H1 (cell line): ENCODE measurements at regions not wholly inside any gene's neighbourhood (a gene's known extent, or its start where the extent isn't known, plus 50 kb on each side); places are given as distances from the start of the nearest gene placed in this dataset.

ENCODE experiments used
- CTCF ChIA-PET: fragments of 300-600 bp; sonication (Branson Sonifier 250); formaldehyde crosslinking; loops from one replicate; lab custom pipeline; 2021; ENCODE audit not compliant: partially characterized antibody; lab: Charles Lee
- POLR2A ChIA-PET: fragments of 300-600 bp; sonication (Branson Sonifier 250); formaldehyde crosslinking; loops from one replicate; lab custom pipeline; 2021; ENCODE audit warnings: inconsistent platforms; ENCODE audit not compliant: partially characterized antibody; lab: Charles Lee
- DNase-seq, 2 experiments: peaks; one replicate each; pipeline versions ENCODE4 v3.0.0 to v3.0.0-alpha.2; 2010 to 2022; ENCODE audit warnings: low spot score in 2 of 2, low read depth in 1 of 2, mixed read lengths in 1 of 2
- FAIRE-seq: peaks from 2 replicates; lab custom pipeline; 2011; peaks lifted over from hg19 to GRCh38; lab: Jason Lieb, UNC
- H2AFZ ChIP-seq: 2 replicates; pipeline ENCODE4 v1.8.1; 2012; ENCODE audit warnings: low read length, inconsistent platforms
- H2AK5ac ChIP-seq: 2 replicates; pipeline ENCODE4 v1.6.1; 2013; ENCODE audit warnings: low read depth, low read length
- H2BK120ac ChIP-seq: replicated peaks from 2 replicates; pipeline ENCODE3; 2013; ENCODE audit warnings: low read depth, low read length, inconsistent platforms
- H2BK12ac ChIP-seq: 2 replicates; pipeline ENCODE4 v1.6.1; 2013; ENCODE audit warnings: low read depth, low read length
- H2BK15ac ChIP-seq: 2 replicates; pipeline ENCODE4 v1.6.1; 2013; ENCODE audit warnings: low read length
- H2BK20ac ChIP-seq: 2 replicates; pipeline ENCODE4 v1.6.1; 2013; ENCODE audit warnings: low read length
- H2BK5ac ChIP-seq: 2 replicates; pipeline ENCODE4 v1.6.1; 2013; ENCODE audit warnings: low read depth, low read length
- H3K14ac ChIP-seq: 2 replicates; pipeline ENCODE4 v1.6.1; 2013; ENCODE audit warnings: inconsistent platforms; ENCODE audit not compliant: insufficient read length
- H3K18ac ChIP-seq: 2 replicates; pipeline ENCODE4 v1.6.1; 2013; ENCODE audit warnings: low read length; ENCODE audit errors: extremely low read depth
- H3K23ac ChIP-seq: 2 replicates; pipeline ENCODE4 v1.6.1; 2013; ENCODE audit warnings: inconsistent platforms; ENCODE audit not compliant: insufficient read length
- H3K23me2 ChIP-seq: 2 replicates; pipeline ENCODE4 v1.6.1; 2013; ENCODE audit warnings: low read depth, low read length
- H3K27ac ChIP-seq: 2 replicates; pipeline ENCODE4 v1.6.1; 2011; ENCODE audit warnings: low read depth, low read length, inconsistent platforms
- H3K27me3 ChIP-seq, 4 experiments: replicated peaks in 1 of 4; 1 replicate in 1 of 4; 2 replicates in 3 of 4; pipeline versions ENCODE4 v1.6.1 to v1.8.1; 2011 to 2013; ENCODE audit warnings: low read length in 3 of 4, mild to moderate bottlenecking in 3 of 4, inconsistent platforms in 2 of 4, mixed read lengths in 2 of 4, moderate library complexity in 1 of 4; ENCODE audit not compliant: control insufficient read depth in 3 of 4, insufficient read depth in 3 of 4; ENCODE audit errors: extremely low read depth in 1 of 4
- H3K36me3 ChIP-seq, 4 experiments: 2 replicates each; pipeline versions ENCODE4 v1.6.1 to v1.8.1; 2011 to 2013; ENCODE audit warnings: mild to moderate bottlenecking in 4 of 4, low read length in 3 of 4, moderate library complexity in 2 of 4, control low read depth in 1 of 4, inconsistent platforms in 1 of 4; ENCODE audit not compliant: insufficient read depth in 4 of 4, control insufficient read depth in 2 of 4
- H3K4ac ChIP-seq: replicated peaks from 2 replicates; pipeline ENCODE3; 2013; ENCODE audit warnings: low read length, low read depth, mixed read lengths, inconsistent platforms; ENCODE audit not compliant: insufficient read length
- H3K4me1 ChIP-seq, 4 experiments: replicated peaks in 1 of 4; 1 replicate in 1 of 4; 2 replicates in 3 of 4; pipeline versions ENCODE4 v1.6.1 to v1.8.1; 2011 to 2013; ENCODE audit warnings: low read length in 3 of 4, inconsistent platforms in 2 of 4, mixed read lengths in 1 of 4; ENCODE audit not compliant: insufficient read depth in 4 of 4, control insufficient read depth in 3 of 4
- H3K4me2 ChIP-seq, 2 experiments: 2 replicates each; pipeline versions ENCODE4 v1.6.1 to v1.8.1; 2011 to 2013; ENCODE audit warnings: low read depth in 2 of 2, low read length in 2 of 2, control low read depth in 1 of 2, inconsistent platforms in 1 of 2, mild to moderate bottlenecking in 1 of 2; ENCODE audit not compliant: insufficient read depth in 1 of 2
- H3K4me3 ChIP-seq, 4 experiments: fragments of 200-600, 300-600 bp in 1 of 4; sonication (generic), shearing (Covaris generic), sonication (Bioruptor Twin) in 1 of 4; 2 replicates each; pipeline versions ENCODE4 v1.5.1 to v1.8.1; 2011 to 2016; ENCODE audit warnings: low read length in 4 of 4, low read depth in 3 of 4, control low read depth in 2 of 4, inconsistent platforms in 2 of 4, mild to moderate bottlenecking in 2 of 4, mixed read lengths in 1 of 4, moderate library complexity in 1 of 4; ENCODE audit not compliant: insufficient read depth in 2 of 4; ENCODE audit errors: extremely low read depth in 1 of 4
- H3K56ac ChIP-seq: replicated peaks from 2 replicates; pipeline ENCODE3; 2013; ENCODE audit warnings: low read depth, mild to moderate bottlenecking, mixed read lengths, low read length, inconsistent platforms; ENCODE audit not compliant: insufficient read length
- H3K79me1 ChIP-seq: 2 replicates; pipeline ENCODE4 v1.6.1; 2013; ENCODE audit warnings: low read depth, low read length, control low read depth
- H3K79me2 ChIP-seq, 2 experiments: 2 replicates each; pipeline versions ENCODE4 v1.6.1 to v1.8.1; 2012 to 2013; ENCODE audit warnings: low read length in 2 of 2, mild to moderate bottlenecking in 2 of 2, inconsistent platforms in 1 of 2; ENCODE audit not compliant: insufficient read depth in 2 of 2, control insufficient read depth in 1 of 2
- H3K9ac ChIP-seq, 4 experiments: replicated peaks in 1 of 4; 1 replicate in 1 of 4; 2 replicates in 3 of 4; pipeline versions ENCODE4 v1.6.1 to v1.8.1; 2011 to 2013; ENCODE audit warnings: low read depth in 3 of 4, low read length in 3 of 4, control low read depth in 2 of 4, mild to moderate bottlenecking in 2 of 4, moderate library complexity in 2 of 4, inconsistent platforms in 1 of 4; ENCODE audit errors: extremely low read depth in 1 of 4
- H3K9me3 ChIP-seq, 2 experiments: 2 replicates each; pipeline versions ENCODE4 v1.6.1 to v1.8.1; 2012 to 2013; ENCODE audit warnings: mild to moderate bottlenecking in 2 of 2, moderate library complexity in 2 of 2, control low read depth in 1 of 2, inconsistent platforms in 1 of 2, low read depth in 1 of 2, low read length in 1 of 2, mixed read lengths in 1 of 2; ENCODE audit not compliant: insufficient read depth in 2 of 2
- H4K20me1 ChIP-seq, 2 experiments: replicated peaks in 1 of 2; 2 replicates each; pipeline versions ENCODE3 to v1.8.1; 2011 to 2013; ENCODE audit warnings: inconsistent platforms in 2 of 2, low read length in 2 of 2, mild to moderate bottlenecking in 1 of 2; ENCODE audit not compliant: insufficient read depth in 2 of 2, control insufficient read depth in 1 of 2
- H4K5ac ChIP-seq: 2 replicates; pipeline ENCODE4 v1.6.1; 2013; ENCODE audit warnings: low read length, low read depth, mixed read lengths, inconsistent platforms; ENCODE audit not compliant: insufficient read length
- H4K8ac ChIP-seq: 2 replicates; pipeline ENCODE4 v1.8.0; 2013; ENCODE audit warnings: mild to moderate bottlenecking, moderate library complexity, low read length, inconsistent platforms; ENCODE audit not compliant: insufficient read depth; ENCODE audit errors: extremely low read depth
- H4K91ac ChIP-seq: replicated peaks from 2 replicates; pipeline ENCODE3; 2013; ENCODE audit warnings: low read length, mixed read lengths, inconsistent platforms; ENCODE audit not compliant: insufficient read length
- BRCA1 ChIP-seq: IDR thresholded peaks from 2 replicates; pipeline ENCODE4 v1.6.1; 2012; ENCODE audit warnings: low read depth, low read length, improper control_type of control experiment
- CTCF ChIP-seq, 3 experiments: IDR thresholded peaks; 1 replicate in 2 of 3; 2 replicates in 1 of 3; pipeline versions ENCODE4 v1.5.1 to v1.6.1; 2011; ENCODE audit warnings: low read length in 3 of 3, mild to moderate bottlenecking in 3 of 3, inconsistent platforms in 2 of 3, low read depth in 1 of 3, moderate library complexity in 1 of 3; ENCODE audit not compliant: insufficient read depth in 1 of 3; ENCODE audit errors: control extremely low read depth in 1 of 3
- POLR2A ChIP-seq, 2 experiments: IDR thresholded peaks; 1 replicate in 1 of 2; 2 replicates in 1 of 2; pipeline ENCODE4 v1.6.1; 2011; ENCODE audit warnings: low read depth in 2 of 2, low read length in 2 of 2, mild to moderate bottlenecking in 2 of 2; ENCODE audit errors: control extremely low read depth in 1 of 2
- RAD21 ChIP-seq, 2 experiments: IDR thresholded peaks in 1 of 2; conservative IDR thresholded peaks in 1 of 2; 2 replicates each; pipeline ENCODE4 v1.6.1; 2011; ENCODE audit warnings: low read depth in 2 of 2, low read length in 2 of 2, improper control_type of control experiment in 1 of 2, inconsistent platforms in 1 of 2, mild to moderate bottlenecking in 1 of 2, moderate library complexity in 1 of 2
- TAF7 ChIP-seq: optimal IDR thresholded peaks from 2 replicates; pipeline ENCODE3; 2011; ENCODE audit warnings: low read depth, mild to moderate bottlenecking, inconsistent platforms, low read length, moderate library complexity, borderline replicate concordance
- TCF12 ChIP-seq: IDR thresholded peaks from 2 replicates; pipeline ENCODE4 v1.6.1; 2011; ENCODE audit warnings: low read depth, mild to moderate bottlenecking, low read length
- WGBS, 2 experiments: shearing (Covaris generic) in 1 of 2; methylation state at CpG; one replicate each; pipeline versions ENCODE4 v1.1.6 to v1.1.7; 2013 to 2015; ENCODE audit warnings: low lambda C conversion rate in 2 of 2, mixed read lengths in 2 of 2, inconsistent platforms in 1 of 2, low coverage in 1 of 2, missing lambda C conversion rate in 1 of 2; ENCODE audit not compliant: insufficient replicate concordance in 2 of 2, insufficient coverage in 1 of 2, insufficient read length in 1 of 2; ENCODE audit errors: extremely low coverage in 1 of 2, missing lambda C conversion rate in 1 of 2; 5-methylcytosine and 5-hydroxymethylcytosine counted together

GRCh38 chr13:39810091-39810877 lies 154.8 kb downstream of the COG6 start:
- H4K5ac ChIP-seq = no peak overlapping the region
- no peak overlapping the region for H4K91ac ChIP-seq
- H2BK5ac ChIP-seq = no peak overlapping the region
- no peaks in the 10 kb centered on the region for H4K20me1 ChIP-seq
- no peak for DNase-seq
- WGBS, 2 experiments = 86% methylated on average over 10 of the region's 10 CpGs; no CpG with 5 or more reads in 1 of the 2 experiments
- no peak overlapping the region for H3K4ac ChIP-seq
- no peak overlapping the region for H2BK120ac ChIP-seq
- H2BK15ac ChIP-seq = no peak overlapping the region
- H3K79me2 ChIP-seq = no peaks in the 10 kb centered on the region
- POLR2A ChIA-PET = interaction anchor here (2.0 kb wide), 1 partner anchor 11 kb away, joined by 5 read pairs; no protein-coding TSS in a partner anchor
- CTCF ChIA-PET = interaction anchor here (1.3 to 1.6 kb wide), 2 partner anchors 132 to 331 kb away, joined by 3 to 5 read pairs; no protein-coding TSS in a partner anchor
- no peak overlapping the region for H3K27ac ChIP-seq
- no peaks in the 10 kb centered on the region for H3K36me3 ChIP-seq
- no peak overlapping the region; a peak in 2 of 8 replicates for H3K4me3 ChIP-seq
- no peak overlapping the region for H4K8ac ChIP-seq
- no peak overlapping the region; the same call in 1 of the 2 replicates for H3K18ac ChIP-seq
- H3K14ac ChIP-seq = no peak overlapping the region
- no peak overlapping the region for H3K23ac ChIP-seq
- peak overlapping the region; percentile 65 for H2AK5ac ChIP-seq
- TF ChIP-seq TAF7 = no peak
- TF ChIP-seq CTCF (IDR thresholded peaks at IDR 0.05; ENCODE audit: control extremely low read depth in 1 of 3, insufficient read depth in 1 of 3, low read depth in 1 of 3, low read length in 3 of 3) = peak; percentile 1 to 42 (median 30)
- no peak for TF ChIP-seq TCF12
- TF ChIP-seq POLR2A (IDR thresholded peaks at IDR 0.05; ENCODE audit: control extremely low read depth in 1 of 2, low read depth in 2 of 2, low read length in 2 of 2) = no peak
- no peak for TF ChIP-seq BRCA1
- peak; percentile 30 to 53 for TF ChIP-seq RAD21 (IDR thresholded peaks at IDR 0.05 in 1 of 2, conservative IDR thresholded peaks at IDR 0.05 in 1 of 2; ENCODE audit: low read depth in 2 of 2, low read length in 2 of 2)
- no peak overlapping the region for H2AFZ ChIP-seq
- H2BK20ac ChIP-seq = peak overlapping the region; percentile 48; the same call in 1 of the 2 replicates
- no peak overlapping the region for H3K9ac ChIP-seq
- no peaks in the 10 kb centered on the region for H3K9me3 ChIP-seq
- no peaks in the 10 kb centered on the region; a peak in 1 of 7 replicates for H3K27me3 ChIP-seq
- H3K23me2 ChIP-seq = no peaks in the 10 kb centered on the region; the same call in 1 of the 2 replicates
- FAIRE-seq = no peak
- H3K4me2 ChIP-seq = no peak overlapping the region
- peak overlapping the region; percentile 90; the same call in 1 of the 2 replicates for H2BK12ac ChIP-seq
- no peak overlapping the region for H3K56ac ChIP-seq
- peaks cover 0 to 3% (median 0%) of the 10 kb centered on the region in 4 experiments; a peak in 2 of 7 replicates for H3K4me1 ChIP-seq
- H3K79me1 ChIP-seq = no peaks in the 10 kb centered on the region; the same call in 1 of the 2 replicates
